SK-MEL-5 (cell line): ENCODE measurements at regions not wholly inside any gene's neighbourhood (a gene's known extent, or its start where the extent isn't known, plus 50 kb on each side); places are given as distances from the start of the nearest gene placed in this dataset.

ENCODE experiments used
- DNase-seq: peaks from one replicate; pipeline ENCODE4 v3.0.0-alpha.2; 2016; ENCODE audit warnings: low read depth, low spot score
- in situ Hi-C: cut with HindIII; loops from 2 replicates; pipeline ENCODE4 v1.10.0; 2016; ENCODE audit warnings: low sequenced_read_pairs, high pct_unique_total_duplicates, low pct_unique_long_range_greater_than_20kb

DNA sequence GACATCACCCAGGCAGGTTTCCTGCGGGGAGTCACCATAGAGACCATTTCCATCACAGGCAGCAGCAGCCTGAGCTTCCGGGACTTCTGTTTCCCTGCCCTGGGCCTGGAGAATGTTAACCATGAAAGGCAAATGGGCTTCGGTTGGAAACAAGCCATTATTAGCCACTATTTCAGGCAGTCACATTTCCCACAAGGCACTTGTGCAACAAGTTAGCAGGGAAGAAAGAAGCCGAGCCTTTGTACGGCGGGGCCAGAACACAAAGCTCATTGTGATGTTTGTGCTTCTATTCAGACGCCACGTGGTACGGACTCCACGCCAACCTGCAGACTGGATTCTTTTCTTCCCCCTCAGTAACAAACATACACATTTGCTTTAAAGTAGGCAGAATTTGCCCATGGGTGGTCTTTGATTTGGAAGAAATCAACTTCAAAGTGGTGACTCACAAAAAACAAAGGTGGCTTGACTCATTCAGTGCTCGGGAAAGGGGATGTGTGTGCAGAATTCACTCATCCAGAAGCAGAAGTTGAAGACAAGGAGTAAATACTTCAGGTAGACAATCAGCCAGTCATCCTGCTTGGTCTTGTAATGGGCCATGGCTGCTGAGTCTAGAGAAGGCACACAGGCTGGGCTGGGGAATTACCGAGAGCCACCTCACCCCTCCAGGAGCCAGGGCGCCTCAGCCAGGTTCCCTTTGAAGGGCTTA lies 154.2 kb upstream of the PRMT8 start:
- peak; percentile 77 for DNase-seq
- in situ Hi-C loops, result no loop called here

- in situ Hi-C loops, result no loop called here
- no peak for DNase-seq
Measured at GRCh38 chr12:3337944-3338343, 153.1 kb upstream of the PRMT8 start.

GRCh38 chr12:3339221-3339620 lies 151.8 kb upstream of the PRMT8 start:
- in situ Hi-C loops, result no loop called here

DNA sequence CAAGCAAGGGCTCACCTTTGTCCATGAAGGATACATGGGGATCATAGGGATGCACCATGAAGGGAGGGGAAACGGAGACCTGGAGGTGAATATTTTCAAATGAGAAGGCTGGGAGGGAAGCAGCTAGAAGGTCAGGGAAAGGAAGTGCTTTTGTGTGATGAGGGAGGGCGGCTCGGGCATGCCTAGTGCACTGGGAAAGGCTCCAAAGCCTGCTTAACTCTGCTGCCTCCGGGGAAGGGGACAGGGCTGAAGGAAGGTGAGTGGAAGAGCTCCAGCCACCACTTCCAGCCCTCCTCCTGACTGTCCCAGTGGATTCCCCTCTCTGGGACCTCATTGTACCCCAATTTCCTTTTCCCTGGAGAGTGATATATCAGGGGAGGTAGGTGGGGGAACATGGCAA lies 149.4 kb upstream of the PRMT8 start:
- in situ Hi-C loops, result no loop called here
- no peak for DNase-seq

More at GRCh38 chr12:3339221-3339620, 151.8 kb upstream of the PRMT8 start:
- no peak for DNase-seq

DNA sequence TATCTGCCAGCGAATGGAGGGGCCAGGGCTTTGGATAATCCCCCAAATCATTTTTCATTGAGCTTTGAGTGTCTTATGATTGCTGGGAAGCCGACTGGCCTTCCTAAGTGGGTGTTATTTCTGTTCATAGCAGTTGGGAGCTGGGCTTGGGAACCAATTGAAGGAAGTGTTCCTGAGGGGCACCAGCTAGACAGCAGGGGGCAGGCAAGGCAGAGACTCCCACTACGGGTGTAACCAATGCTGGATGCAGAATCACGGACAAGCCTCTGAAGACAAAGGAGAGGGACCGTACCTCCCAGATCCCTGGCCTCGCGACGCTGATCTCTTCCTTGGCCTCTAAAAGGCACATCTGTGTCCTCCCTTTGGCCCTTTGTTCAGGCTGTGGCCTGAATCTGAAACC lies 149.0 kb upstream of the PRMT8 start:
- peak; percentile 58 for DNase-seq
- in situ Hi-C loops, result no loop called here

DNA sequence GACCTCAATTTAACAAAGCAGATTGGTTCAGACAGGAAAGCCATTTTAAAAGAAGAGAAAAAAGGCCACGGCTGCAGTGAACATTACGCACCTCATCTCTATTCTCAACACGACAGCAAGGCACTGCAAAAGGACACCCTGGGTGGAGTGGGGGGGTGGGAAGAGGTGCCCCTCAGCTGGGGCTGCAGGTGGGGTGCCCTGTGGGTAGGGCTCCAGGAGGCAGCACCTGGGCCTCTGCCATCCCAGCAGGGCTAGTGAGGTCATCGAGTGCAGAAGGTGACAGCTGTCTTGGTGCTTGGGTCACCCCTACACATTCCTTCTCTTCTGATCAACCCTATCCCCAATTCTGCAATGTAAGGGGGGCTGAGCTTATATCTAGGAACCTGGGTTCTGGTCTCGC lies 142.9 kb upstream of the PRMT8 start:
- DNase-seq, result no peak
- in situ Hi-C loops, result no loop called here

GRCh38 chr12:3350432-3350831 lies 140.6 kb upstream of the PRMT8 start:
- no peak for DNase-seq
- in situ Hi-C loops, result no loop called here

DNA sequence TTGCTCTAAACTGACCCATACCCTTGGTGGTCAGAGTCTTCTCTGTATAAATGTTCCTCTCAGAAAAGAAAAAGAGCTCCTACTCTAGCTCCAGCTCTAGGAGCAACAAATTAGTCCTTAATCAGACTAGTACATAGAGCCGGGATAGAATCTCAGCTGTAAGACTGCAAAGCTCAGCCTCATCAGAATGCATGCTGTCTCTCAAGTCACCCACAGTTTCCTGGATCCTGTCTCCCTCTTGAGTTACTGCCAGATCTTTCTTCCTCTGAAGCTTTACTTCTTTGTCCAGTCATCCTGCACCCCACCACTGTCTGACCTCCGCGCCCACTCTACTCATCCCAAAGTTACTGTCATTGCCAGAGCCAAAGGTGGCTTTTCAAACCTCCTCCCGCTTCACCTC lies 139.3 kb upstream of the PRMT8 start:
- in situ Hi-C loops, result no loop called here
- DNase-seq, result no peak

GRCh38 chr12:3352230-3352629 lies 138.8 kb upstream of the PRMT8 start:
- DNase-seq, result no peak
- in situ Hi-C loops, result no loop called here

GRCh38 chr12:3353621-3354020 lies 137.4 kb upstream of the PRMT8 start:
- no peak for DNase-seq

GRCh38 chr12:3354586-3354985 lies 136.4 kb upstream of the PRMT8 start:
- in situ Hi-C loops, result no loop called here
- no peak for DNase-seq

More at GRCh38 chr12:3353621-3354020, 137.4 kb upstream of the PRMT8 start:
- in situ Hi-C loops, result no loop called here

- in situ Hi-C loops, result no loop called here
- no peak for DNase-seq
Measured at GRCh38 chr12:3355378-3355900, 135.6 kb upstream of the PRMT8 start.

DNA sequence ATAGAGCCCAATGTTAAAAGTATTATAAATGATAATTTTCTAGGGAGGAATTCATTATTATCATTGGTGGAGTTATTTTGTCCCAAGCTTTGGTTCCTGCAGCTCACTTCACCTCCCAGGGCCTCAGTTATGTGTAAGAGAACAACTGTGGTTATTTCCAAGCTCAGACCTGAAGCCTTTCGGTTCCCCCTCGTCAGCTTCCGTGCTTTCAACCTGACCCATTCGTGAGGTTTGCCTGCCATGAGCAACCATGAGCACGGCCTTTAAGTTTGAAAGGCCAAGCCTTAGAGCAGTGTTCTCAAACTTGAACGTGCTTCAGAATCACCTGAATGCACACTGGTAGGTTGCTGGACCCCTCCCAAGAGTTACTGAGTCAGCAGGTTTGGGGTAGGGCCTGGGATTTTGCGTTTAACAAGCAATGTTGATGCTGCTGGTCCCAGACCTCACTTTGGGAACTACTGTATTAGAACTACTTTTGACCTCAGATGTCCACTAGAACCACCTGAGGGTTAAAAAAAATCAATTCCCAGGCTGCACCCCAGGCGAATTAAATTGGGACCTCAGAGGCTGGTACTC lies 133.0 kb upstream of the PRMT8 start:
- in situ Hi-C loops, result no loop called here
- DNase-seq, result no peak

- DNase-seq, result no peak
- in situ Hi-C loops, result no loop called here
Measured at GRCh38 chr12:3359478-3359877, 131.5 kb upstream of the PRMT8 start.

DNA sequence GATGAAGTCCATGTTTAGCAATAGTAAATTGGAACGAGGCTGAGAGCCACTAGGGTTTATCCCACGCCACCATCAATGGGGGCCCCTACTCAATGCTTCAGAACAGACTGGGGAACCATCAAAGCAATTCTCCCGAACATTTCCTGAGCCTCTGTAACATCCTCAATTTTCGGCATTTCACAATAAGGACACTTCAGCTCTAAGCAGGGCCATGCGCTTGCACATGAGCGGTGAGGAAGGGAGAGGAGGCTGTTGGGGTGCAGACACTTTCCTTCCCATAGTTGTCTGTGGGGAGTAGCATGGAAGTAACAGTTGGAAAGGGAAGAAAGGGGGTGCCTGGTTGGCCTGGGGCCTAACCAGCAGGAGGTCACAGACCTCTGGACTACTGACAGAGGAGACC lies 129.9 kb upstream of the PRMT8 start:
- no peak for DNase-seq
- in situ Hi-C loops, result no loop called here

DNA sequence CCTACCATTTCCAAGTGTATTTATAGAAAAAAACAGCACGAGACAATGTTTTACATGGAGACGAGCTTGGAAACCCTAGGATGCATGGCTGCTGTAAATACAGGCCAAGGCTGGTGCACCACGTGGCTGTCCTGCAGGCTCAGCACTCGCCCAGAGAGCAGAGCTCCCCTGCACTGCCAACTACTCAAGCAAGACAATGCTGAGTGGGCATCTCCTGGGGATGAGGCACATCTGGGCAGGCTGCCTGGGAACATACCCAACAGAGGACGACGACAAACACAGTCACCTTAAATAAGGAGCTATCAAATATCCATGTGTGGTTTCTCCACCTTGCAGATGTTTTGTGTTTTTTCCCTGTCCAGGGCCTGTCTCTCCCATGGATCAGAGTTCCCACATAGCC lies 128.3 kb upstream of the PRMT8 start:
- in situ Hi-C loops, result no loop called here
- DNase-seq, result no peak

- in situ Hi-C loops, result no loop called here
- DNase-seq, result no peak
Measured at GRCh38 chr12:3363608-3364007, 127.4 kb upstream of the PRMT8 start.

- in situ Hi-C loops, result no loop called here
- no peak for DNase-seq
Measured at GRCh38 chr12:3364226-3364625, 126.8 kb upstream of the PRMT8 start.

GRCh38 chr12:3364661-3365462 lies 126.1 kb upstream of the PRMT8 start:
- DNase-seq, result no peak
- in situ Hi-C loops, result no loop called here
